ENCODE measurements at regions not wholly inside any gene's neighbourhood (a gene's known extent, or its start where the extent isn't known, plus 50 kb on each side); places are given as distances from the start of the nearest gene placed in this dataset.

DNA sequence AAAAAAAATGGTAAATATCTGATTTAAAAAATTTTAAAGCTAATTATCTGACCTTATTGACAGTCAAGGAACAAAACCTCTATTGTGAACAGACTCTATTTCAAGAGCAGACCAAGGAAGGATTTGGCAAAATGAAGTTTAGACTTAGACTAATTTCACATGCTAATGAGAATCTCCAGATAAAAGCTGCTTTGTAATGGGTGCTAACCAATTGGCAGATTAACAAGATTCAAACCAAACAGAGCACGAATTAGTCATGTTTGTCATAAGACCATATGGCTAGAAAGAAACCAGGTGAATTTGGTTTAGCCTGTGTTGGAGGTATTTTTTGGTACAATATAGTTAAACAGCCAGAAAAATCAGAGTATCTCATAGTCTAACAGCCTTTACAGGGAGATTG is 429.1 kb upstream of the NFE2L3 start:
- no peak for DNase-seq

- DNase-seq = no peak
These were observed 426.5 kb upstream of the NFE2L3 start for GRCh38 chr7:25725451-25725850.

DNA sequence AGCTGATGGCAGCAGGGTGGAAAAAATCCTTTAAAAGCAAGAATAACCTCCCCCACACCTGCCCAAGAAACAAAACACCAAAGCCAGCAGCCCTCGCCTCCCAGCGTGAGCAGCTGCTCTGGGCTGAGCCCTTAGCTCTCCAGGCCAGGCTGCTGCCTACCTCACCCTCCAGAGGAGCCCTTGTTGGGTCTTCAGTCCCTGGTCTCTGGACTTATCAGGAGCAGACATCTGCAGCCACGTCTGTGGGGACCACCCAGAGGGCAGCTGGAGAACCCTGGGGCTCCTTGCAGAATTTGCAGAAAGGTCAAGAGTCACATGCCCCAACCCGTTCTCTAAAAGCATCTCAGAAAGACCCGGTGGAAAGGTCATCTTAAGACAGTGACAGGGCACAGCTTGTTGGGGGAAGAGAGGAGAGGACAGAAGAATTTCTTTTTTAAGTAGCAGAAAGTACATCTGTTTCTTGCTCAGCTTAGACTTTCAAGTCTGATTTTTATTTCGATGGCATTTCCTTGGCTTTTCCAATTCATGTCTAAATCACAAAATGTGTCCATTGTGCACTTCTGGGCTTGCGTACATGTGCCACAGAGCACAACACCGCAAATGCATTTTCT is 425.7 kb upstream of the NFE2L3 start:
- DNase-seq = peak; percentile 28

GRCh38 chr7:25726781-25727311 is 425.2 kb upstream of the NFE2L3 start:
- no peak for DNase-seq

GRCh38 chr7:25727446-25727845 is 424.6 kb upstream of the NFE2L3 start:
- no peak for DNase-seq

- DNase-seq = no peak
These were observed 424.1 kb upstream of the NFE2L3 start for GRCh38 chr7:25727876-25728275.

DNA sequence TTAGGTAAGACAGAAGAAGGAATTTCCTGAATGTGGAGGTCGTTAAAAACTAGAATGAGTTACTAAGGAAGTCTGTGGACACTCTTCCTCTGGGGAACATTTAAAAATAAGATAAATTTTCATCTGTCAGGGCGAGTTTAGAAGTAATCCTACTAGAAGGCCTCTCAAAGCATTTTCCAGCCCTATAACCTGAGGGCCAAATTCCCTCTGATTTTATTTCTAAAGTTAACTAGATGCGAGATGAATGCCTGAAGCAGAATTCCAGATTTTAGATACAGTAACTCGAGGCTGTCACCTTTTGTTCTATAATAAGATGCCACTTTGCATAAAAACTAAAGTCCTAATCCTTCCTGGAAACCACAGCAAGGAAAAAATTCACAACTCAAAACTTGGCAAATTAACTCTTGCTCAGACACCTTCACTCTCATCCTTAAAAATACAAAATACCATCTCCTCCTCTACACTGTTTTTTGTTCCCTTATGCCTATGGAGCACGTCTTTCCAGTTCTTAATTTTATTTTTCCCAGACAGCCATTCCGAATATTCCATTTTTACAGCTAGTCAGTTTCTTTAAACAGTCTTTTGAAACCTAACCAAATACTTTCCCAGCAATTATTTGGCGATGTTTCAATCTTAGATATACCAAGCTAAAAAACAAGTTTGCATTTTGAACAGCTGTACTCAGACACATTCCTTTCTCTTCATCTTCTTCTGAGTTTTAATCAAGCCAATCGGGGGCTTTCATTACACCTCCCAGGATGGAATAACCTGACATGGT is 420.7 kb upstream of the NFE2L3 start:
- no peak for DNase-seq

DNA sequence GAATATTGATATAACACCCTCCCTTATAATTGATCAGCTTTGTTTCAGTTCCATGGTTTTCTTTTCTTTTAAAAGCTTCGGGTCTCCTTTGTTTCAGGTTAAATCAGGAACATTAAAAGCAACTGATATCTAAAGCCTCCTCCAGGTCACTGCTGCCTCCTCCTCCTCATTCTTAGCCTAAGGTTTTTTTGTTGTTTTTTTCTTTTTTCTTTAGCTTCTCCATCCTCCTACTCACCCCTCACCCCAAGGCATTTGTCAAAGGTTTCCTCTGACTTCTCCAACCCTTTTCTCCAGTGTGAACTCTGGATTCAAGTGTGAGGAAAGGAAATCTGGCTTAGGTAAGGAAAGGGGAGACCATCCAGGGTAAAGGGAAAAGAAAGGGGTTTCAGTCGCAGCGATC is 420.2 kb upstream of the NFE2L3 start:
- no peak for DNase-seq

DNA sequence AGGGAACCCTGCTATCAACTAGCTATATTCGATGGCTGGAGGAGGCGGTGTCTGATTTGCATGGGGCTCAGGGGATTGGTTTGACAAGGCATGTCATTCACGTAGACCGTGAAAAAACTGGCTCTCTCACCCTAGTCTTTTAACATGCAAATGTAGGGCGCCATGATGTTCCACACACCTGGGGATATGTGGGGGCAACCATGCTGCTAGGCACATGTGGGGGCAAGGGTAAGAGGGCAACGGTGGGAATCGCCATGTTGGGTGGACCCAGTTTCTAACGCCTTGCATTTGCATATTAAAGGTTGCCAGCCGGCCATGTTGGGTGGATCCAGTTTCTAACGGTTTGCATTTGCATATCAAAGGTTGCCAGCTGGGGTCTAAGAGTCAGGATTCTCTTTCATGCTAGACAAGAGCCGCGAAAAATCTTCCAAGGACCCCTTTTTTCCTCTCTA is 419.2 kb upstream of the NFE2L3 start:
- DNase-seq = no peak

DNA sequence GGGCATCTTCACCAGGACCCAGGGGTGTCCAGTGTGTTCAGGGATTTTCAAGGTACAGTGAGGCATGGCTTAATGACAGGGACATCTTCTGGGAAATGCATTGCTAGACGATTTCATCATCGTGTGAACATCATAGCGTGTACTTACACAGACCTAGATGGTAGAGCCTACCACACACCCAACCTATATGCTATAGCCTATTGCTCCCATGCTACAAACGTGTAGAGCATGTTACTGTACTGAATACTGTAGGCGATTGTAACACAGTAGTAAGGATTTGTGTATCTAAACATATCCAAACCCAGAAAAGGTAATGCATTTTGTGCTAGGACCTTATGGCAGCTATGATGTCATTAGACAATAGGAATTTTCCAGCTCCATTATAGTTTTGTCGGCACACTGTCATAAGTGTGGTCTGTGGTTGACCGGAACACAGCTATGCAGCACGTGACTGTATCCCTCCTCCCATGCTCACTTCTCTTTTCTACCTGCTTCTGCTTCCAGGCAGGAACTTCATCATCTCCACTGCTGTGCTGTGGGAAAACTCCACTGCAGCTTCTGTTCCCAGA is 416.2 kb upstream of the NFE2L3 start:
- DNase-seq = no peak

- DNase-seq = no peak
These were observed 413.5 kb upstream of the NFE2L3 start for GRCh38 chr7:25738528-25738927.

GRCh38 chr7:25739143-25739542 is 412.9 kb upstream of the NFE2L3 start:
- DNase-seq = no peak

DNA sequence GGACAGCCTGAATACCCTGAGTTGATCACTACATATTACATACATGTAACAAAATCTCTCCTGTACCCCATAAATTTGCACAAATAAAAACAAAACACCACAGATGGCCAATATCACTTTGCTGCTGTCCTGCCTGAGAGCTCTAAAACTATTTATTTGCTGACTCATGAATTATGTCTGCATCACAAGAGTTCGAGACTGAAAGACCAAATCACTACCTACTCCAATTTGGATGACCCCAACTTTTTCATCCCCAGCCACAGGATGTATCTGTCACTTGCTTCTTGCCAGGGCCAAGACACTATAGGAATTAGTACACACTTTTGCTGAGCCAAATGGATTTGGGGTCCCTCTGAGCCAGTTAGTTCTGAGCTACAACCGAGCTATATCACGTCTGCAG is 409.7 kb upstream of the NFE2L3 start:
- no peak for DNase-seq

DNA sequence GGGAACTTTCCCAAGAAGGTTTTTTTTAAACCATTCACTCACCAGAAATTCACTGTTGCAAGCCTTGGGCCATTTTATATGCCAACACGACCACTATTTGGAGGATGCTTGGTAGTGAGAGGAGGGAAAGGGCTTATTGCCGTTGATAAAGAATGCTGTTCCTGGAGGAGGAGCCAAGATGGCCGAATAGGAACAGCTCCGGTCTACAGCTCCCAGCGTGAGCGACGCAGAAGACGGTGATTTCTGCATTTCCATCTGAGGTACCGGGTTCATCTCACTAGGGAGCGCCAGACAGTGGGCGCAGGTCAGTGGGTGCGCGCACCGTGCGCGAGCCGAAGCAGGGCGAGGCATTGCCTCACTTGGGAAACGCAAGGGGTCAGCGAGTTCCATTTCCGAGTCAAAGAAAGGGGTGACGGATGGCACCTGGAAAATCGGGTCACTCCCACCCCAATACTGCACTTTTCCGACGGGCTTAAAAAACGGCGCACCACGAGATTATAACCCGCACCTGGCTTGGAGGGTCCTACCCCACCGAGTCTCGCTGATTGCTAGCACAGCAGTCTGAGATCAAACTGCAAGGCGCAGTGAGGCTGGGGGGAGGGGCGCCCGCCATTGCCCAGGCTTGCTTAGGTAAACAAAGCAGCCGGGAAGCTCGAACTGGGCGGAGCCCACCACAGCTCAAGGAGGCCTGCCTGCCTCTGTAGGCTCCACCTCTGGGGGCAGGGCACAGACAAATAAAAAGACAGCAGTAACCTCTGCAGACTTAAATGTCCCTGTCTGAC is 408.1 kb upstream of the NFE2L3 start:
- peak; percentile 8 for DNase-seq

GRCh38 chr7:25750744-25751508 is 401.1 kb upstream of the NFE2L3 start:
- peak; percentile 37 for DNase-seq

DNA sequence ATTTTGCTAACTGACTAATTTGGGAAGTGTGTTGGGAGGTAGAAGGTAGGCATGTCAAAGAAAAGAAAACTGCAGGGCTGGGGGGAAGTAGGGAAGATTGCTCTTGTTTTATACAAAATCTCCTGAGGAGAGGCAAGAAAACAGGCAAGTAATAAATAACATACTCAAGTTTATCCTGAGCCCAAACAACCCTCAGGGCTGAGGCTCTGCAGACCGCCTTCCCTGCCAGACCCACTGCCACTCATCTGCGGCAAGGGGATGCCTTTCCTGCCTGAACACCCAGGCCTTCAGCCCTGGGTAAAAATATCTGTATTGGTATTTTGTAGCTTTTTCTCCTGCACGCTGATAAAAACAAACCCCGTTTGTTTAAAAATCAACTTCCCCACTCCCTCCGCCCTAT is 399.8 kb upstream of the NFE2L3 start:
- no peak for DNase-seq

DNA sequence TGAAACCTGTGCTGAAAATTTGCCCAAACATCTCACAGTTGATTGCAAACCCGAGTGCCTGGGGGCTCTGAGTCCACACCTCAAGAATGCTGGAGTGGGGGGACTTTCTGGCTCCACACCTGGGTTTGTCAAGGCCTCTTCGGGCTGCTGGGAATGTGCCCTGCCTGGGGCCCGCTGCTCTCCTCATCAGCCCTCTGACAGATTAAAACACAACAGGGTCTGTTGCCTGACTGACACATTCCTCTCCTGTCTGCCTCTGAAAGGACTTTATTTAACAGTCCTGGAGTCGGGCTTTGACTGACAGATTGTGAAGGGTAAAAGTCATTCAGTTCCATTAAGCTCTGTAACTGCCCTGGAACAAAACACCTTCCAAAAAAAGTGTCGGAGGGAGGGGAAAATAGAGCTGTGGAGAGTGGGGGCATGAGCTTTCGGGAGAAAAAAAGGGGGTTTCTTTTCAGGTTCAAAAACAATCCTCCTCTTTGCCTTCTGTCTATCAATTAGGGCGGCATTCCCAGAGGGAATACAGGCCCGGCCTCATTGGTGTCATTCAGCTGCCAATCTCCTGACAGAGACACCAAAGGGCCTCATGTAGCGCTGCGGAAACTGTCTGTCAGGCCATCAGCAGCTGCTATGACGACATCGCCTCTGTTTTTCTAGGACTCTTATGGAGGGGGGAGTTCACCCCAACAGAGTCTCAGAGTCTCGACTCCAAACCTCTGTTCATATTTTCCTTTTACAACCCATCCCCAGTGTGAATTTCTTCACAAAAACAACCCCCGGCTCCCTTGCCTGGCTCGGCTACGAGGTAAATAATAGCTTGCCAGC is 398.8 kb upstream of the NFE2L3 start:
- DNase-seq = peak; percentile 10

DNA sequence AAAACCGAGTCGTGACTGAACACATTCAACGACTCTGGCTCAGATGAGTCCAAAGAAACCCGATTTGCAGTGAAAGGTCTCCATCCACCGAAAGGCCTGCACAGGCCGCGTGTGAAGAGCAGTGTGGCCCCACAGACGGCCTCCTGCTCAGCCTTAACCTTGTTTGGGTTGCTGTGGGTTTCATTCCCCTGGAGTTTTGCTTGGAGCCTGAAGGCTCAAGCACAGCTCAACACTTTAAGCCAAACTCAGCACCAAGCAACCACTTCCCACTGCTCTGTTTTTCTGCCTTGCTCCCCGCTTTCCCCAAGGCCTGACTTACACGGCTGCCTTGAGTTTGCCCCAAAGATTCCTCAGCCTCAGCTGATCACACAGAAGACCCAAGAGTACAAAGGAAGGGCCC is 398.2 kb upstream of the NFE2L3 start:
- DNase-seq = no peak

DNA sequence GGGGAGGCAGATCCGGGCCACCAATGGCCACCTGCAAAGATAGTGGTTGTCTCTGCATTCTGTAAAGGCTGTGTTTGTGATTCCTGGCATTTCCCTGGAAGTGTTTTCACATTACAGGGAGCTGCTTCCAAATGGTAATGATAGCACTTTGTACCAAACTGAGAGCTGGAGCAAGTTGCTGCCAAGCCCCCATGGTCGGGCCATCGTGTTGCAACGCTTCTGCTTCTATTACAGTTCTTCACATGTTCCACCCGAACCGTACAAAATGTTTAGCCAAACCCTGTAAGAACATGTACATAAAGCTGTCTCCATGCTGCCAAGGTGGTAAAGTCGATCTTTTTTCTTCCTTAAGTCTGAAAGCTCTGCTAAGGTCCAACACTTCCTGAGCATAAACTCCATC is 397.7 kb upstream of the NFE2L3 start:
- no peak for DNase-seq

- DNase-seq = no peak
These were observed 397.2 kb upstream of the NFE2L3 start for GRCh38 chr7:25754751-25755150.

GRCh38 chr7:25756601-25757000 is 395.4 kb upstream of the NFE2L3 start:
- no peak for DNase-seq

DNA sequence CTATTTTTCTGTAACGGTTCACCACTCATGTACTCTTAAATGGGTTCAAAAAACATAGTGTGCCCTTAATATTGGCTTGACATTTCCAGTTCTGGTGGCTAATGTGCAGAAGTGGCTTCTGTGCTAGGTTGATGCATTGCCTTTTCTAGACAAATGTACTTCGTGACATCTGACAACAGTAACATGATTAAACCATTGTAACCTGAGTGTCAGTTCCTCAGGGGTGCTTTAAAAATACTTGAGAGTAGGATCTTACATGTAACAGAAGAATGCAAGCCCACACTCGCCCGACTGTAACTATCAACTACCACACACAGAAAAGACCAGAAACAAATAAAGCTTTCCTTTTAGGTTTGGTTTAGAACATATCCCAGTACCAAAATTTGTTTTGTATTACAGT is 393.4 kb upstream of the NFE2L3 start:
- DNase-seq = peak; percentile 79

Data from NCI-H345 (cell line).